GM19463 (cell line): ENCODE measurements at regions not wholly inside any gene's neighbourhood (a gene's known extent, or its start where the extent isn't known, plus 50 kb on each side); places are given as distances from the start of the nearest gene placed in this dataset.

Experiments used
- ATAC-seq: cut with Tn5 transposase; IDR thresholded peaks from one replicate; pipeline ENCODE4 v1.9.1; 2021; ENCODE audit warnings: mild to moderate bottlenecking, moderate library complexity; ENCODE audit not compliant: unreplicated experiment

DNA sequence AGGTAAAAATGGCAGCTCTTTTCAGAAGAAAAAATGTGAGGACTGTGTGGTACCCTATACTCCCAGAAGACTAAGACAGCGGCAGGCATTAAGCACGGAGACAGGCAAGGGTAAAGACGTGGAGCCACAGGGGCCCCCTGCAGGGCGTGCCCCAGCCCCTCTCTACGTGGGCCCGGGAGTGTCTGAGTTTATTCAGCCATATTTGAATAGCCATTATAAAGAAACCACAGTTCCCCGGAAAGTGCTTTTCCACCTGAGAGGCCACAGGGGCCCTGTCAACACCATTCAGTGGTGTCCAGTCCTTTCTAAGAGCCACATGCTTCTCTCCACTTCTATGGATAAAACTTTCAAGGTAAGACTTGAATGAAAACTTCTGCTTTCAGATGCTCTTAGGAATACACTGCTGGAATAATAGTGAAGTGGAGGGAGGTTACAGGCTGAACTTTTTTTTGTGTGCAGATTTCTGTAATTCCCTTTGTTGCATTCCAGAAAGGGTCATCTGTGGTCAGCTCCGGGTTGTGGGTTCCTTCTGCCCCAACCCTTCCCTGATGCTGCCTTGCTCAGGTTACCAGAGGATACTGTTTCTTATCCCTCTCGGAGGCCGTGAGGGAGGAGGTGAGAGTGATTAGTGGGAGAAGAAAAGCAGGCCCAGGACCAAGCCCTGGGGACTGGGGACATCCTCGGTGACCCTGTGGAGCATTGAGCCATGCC is 58.4 kb downstream of the SLC25A47 start:
- no peak for ATAC-seq

DNA sequence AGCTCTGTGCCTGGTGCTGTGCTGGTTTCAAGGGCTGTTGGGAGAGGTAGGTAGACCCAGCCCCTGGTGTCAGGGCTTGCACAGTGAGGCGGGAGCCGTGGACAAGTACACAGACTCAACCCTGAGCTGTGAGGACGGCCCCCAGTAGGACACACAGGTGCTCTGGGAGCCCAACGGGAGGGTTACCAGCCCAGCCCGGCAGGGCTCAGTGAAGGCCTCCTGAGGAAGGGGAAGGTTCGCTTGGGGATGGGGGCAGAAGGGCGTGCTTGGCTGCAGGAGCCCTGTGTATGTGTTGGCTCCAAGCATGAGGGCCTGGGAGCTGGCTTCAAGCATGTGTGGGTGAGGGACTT is 58.9 kb downstream of the SLC25A47 start:
- no peak for ATAC-seq

DNA sequence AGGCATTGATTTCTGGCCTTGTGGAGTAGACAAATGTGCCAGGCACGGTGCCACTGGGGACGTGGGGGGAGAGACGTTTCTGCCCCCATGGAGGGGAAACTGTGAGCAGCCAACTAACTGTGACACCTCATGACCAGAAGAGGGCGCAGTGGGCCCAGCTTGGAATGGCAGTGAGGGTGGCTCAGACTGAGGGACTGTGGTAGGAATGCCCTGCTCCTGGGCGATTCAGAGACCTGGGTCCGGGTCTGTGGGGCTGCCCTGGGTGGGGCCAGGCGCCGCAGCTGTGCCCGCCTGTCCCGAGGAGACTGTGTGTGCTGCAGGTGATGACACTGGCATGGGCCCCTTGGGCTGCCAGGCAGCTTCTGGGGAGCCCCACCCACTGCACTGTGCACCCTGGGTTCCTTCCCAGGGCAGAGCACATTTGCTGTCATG is 60.6 kb downstream of the SLC25A47 start:
- peak; percentile 81 for ATAC-seq

DNA sequence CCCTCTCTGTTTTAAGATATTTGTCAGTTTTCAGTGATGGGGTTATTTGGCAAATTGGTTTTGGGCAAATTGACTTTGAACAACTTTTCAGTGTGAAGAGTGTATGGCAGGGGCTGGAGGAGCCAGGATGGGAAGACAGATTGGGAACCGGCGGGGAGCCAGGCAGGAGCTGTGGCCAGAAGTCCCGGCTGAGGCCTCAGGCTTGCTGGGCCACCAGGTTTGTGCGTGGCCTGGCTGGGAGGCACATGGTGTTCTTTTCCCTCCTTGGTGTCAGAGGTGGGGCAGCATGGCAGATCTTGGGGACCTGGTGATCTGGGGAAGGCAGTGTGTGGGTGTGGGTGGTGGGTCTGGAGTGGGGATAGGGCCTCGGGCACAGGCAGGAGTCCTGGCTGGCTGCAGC is 61.1 kb downstream of the SLC25A47 start:
- no peak for ATAC-seq

DNA sequence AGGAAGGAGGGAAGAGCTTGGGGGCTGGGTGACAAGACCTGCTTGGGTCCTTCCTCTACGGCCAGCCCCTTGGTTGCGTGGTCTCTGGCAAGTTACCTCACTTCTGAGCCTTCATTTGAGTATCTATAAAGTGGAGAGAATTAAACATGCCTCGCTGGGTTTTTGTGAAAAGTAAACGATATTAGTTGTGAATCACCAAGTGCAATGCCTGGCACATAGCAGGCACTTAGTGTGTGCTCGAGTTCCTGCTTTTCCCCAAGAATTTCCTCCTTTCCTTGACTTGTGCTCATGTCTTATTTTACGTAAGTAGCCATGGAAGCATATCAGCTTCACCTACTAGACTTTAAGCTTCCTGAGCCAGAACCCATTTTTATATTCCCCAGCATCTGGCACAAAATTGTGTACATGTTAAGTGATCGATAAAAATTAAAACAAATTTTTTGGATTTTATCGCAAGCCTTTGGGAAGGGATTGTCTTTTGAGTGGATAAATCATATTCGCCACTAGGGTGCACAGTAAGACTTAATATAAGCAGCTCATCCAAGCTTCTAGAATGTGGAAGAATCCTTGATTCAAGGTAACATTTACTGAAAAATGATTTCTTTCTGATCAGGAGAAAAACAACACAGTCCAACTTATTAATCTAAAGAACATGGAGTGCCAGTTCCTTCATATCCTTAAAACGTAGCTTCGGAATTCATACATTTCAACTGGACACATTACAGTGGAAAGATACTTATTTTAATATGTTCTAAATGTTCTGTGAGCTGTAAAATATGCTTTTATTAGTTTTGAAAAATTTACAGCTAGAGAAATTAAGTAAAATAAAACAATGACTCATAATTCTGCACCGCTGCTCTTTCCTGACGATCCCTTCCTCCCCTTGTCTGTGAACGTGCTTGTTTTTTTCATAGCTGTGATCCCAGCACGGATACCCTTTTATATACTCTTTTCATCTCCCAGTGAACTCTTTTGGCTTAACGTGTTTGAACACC is 62.0 kb downstream of the SLC25A47 start:
- ATAC-seq = no peak

DNA sequence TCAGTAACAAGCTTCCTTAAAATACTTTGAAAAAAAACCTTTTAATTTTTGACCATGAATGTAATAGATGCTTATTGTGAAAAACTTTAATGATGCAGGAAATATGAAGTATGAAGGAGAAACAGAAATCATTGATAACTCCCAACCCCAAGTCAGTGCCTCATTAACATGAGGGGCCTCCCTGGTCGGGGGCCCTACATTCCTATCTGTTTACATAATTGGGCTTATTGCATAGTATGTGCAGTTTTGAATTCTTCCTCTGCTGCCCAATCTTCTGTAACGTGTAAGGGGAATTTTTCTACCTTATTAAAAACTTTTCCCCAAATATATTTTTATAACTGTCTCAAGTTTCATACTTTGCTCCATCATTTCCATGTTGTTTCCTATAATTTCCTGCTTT is 63.0 kb downstream of the SLC25A47 start:
- no peak for ATAC-seq

DNA sequence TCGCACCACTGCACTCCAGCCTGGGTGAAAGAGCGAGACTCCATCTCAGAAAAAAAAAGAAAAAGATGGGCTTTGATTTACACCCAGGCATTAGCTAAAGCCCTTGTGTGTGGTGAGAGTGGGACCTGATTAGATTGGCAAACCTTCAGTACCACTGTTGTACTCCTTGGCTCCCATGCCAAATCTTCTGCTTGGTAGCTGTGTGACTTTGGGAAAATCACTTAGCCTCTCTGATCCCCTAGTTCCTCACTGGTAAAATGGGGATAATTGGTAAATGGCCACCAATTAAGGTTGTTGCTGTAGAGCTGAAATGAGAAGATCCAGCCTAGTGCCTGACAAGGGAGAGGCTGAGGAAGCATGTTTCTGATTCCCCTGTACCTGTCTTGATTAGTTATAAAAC is 63.7 kb downstream of the SLC25A47 start:
- ATAC-seq = no peak

DNA sequence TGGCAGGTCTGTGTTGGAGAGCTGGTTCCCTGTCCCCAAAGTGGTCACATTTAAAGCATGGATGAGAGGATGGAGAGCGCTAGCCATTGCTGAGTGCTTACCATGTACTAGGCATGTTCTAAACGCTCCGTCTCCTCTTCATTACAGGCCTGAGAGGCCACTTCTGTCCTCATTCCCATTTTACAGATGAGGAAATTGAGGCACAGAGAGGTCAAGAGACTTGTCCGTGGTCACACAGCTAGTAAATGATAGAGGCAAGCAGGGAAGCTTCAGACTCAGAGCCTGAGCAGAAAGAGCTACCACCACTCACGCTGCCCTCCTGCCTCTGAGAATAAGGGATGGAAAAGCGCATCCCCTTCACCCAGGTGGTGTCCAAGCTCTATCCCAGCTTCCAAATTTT is 64.3 kb downstream of the SLC25A47 start:
- ATAC-seq = no peak

DNA sequence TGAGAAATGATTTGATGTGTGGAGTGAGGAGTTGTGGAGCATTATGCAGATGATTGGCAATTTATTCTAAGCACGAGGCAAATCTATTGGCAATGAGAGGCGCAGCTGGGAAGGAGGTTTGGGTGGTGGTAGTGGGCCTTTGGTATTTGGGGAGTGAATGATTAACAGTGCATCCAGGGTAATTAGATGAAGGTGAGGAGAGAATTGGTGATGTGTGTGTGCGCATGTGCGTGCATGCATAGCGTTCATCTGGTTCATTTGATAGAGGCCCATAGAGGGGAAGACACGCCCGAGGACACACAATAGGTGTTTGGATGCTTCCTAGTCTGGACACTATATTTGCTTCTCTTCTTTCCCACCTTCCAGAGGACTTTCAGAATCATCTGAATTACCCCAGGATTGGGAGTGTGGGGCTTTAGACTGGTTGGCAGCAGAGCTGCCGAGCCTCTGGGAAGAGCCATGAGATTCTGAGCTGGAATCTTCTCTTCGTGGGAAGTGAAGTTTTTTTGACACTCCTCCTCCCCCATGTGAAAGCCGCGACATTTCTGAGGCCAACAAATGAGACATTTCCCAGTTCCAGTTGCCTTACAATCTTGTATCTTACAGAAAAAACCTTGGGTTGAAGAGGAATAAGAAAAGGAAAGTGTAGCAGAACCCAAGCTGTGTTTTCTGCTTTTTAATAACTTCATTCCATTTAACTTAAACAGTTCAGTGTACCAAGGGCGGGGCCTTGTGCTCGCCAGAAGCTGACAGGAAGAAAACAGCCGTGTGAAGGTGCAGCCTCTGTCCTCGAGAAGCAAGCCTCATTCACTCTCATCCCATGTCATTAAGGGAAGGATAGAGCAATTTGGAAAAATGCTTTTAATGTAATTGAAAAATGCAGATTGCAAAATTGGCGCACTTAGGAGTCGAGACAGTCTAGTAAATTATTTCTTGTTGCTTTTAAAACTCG is 65.2 kb downstream of the SLC25A47 start:
- no peak for ATAC-seq

DNA sequence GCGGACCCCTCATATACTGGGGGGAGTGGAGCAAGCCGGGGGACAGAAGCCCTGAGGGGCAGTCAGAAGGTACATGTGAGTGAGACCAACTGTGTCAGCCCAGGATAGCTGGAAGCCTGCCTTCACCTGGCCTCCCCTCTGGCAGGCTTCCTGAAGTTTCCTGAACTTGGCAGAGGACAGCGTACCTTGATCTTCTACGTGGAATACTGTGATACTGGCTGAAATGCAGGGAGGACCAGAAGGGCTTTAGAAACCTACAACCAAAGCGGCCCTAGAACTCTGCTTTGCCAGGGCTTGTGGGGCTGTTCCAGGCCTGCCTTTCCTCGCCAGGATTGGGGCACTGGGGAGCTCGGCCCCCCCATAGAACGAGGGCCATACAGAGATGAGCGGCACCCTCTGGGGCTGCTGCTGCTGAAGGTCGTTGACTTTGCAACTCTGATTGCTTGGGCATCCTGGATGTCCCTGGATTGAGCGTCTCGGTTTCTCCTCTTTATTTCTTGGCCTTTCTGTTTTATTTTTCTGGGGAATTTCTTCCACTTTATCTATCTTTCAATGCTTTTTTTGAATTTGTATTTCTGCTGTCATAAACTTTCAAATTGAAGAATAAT is 66.5 kb downstream of the SLC25A47 start:
- ATAC-seq = no peak

DNA sequence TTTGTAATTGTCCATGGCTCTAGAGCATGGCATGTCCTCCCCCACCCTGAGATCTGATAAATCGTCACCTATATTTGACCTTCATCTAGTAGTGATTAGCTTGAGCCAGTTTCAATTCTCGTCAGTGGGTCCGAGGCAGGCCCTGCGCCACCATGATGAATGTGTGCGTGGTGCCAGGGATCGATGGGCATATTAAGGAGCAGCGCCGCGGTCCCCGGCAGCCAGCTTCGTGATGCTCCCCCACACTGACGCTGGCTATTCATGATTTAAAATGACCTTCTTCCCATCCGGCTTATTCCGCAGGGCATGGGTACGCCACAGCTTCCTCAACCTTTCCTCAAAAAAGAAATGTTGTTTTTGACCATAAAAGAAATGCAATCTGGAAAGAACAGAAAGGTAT is 68.0 kb downstream of the SLC25A47 start:
- no peak for ATAC-seq

DNA sequence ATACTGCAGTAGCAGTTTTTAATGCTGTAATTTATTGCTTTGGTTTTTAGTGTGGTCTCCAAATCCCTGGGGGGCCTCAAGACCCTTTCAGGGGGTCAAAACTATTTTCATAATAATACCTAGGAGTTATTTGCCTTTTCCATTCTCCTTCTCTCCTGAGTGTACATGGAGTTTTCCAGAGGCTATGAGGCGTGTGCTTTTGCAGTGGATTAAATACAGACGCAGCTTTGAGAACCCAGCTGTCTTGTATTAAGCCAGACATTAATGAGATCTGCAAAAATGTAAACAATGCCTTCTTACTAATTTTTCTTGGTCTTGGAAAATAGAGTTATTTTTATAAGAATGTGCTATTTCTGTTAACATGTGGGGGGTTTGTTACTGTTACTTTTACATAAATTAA is 68.6 kb downstream of the SLC25A47 start:
- ATAC-seq = no peak

DNA sequence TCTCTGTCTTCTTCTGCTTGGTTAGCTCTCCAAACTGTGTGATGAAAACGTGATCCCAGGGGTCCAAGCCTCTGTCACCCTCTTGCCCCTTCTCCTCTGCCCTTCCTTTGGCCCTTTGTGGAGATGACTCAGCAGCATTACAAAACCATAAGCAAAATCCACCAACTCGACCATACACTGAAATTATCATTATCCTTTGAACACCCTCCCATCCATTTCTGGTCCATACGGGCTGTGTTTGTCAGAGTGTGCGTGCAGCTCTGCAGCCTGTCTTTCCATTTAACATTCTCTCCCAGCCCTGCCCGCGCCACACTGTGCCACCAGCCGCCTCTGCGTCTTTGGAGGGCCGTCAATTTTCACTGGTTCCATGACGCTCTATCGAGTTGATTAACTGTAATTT is 69.2 kb downstream of the SLC25A47 start:
- ATAC-seq = no peak

DNA sequence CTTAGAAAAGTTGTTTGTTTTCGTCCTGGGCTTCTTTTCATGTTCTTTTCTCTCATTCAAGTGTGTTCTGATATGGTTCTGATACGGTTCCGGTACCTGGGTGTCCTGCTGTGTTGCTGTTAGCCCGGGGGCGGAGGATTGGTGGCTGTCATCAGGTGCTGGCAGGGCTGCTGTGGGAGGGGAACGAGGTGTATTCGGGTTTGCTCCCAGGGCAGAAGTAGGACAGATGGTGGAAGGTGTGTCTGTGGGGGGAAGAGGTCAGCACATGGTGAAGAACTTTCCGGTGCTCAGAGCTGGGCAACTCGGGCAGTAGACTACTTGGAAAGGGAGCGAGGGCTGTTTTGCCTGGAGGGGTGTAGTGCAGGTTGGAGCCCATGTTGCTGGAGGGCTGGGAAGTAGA is 70.2 kb downstream of the SLC25A47 start:
- ATAC-seq = no peak

DNA sequence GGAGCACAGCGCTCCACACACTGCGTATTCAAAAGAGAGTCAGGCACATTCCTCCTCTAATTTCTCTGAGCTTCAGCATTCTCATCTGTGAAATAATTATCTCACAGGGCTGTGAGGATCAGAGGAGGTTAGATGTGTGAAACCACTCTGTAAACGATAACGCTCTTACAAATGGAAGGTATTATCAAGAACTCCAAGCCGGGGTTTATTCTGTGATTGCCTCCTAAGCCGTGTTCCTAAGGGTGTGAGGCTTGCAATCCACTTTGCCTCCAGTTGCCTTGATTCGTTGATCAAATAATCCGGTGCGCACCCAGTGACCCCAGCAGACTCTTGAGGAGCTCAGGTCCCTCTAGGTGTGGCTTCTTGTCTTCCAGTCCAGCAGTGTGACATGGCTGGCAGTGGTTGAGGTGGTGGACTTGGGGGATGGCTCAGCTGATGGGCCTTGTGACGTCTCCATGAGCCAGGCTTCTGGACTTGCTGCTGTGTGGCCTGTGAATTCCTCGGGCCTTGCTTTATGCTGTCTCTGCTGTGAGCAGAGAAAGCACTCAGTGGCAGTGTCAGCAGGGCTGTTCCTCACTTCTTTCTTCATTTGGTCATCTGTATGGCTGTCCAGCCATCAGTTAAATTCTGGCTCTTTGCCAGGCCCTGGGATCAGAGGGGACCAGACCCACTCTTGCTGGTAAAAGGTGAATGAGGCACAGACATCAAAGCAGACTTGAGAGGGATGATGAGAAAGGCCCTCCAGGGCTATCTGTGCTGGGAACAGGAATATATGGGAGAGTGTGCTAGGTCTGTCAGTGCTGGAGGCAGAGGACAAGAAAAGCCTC is 71.0 kb downstream of the SLC25A47 start:
- ATAC-seq = no peak

DNA sequence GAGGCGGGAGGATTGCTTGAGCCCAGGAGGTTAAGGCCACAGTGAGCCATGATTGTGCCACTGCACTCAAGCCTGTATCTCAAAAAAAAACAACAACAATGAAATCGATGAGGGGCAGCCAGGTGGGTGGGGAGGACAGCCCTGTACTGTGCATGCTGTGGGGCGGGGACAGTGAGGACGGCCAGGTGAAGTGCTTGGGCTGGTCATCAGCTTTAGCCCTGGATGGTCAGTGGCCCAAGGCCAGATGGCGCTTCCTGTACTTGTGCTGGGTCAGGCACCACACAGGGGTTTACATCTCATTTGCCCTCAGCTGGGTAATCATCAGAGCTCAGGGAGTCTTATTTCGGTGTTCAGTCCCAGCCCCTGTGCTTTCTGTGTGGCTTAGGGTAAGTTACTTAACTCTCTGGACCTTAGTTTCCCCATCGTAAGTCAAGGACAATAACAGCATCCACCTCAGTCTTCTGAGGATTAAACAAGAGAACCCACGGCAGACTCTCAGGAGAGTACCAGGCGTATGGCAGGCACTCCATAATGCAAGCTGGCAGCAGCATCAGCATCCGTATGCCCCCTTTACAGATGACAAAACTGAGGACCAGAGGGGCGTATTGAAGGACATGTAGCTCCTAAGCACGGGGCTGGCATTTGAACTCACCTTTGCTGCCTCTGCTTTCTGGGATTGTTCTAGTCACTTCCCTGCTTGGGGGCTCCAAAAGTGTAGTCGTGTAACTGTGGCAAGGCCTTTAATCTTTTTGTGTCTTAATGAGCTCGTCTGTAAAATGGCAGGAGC is 71.9 kb downstream of the SLC25A47 start:
- no peak for ATAC-seq

DNA sequence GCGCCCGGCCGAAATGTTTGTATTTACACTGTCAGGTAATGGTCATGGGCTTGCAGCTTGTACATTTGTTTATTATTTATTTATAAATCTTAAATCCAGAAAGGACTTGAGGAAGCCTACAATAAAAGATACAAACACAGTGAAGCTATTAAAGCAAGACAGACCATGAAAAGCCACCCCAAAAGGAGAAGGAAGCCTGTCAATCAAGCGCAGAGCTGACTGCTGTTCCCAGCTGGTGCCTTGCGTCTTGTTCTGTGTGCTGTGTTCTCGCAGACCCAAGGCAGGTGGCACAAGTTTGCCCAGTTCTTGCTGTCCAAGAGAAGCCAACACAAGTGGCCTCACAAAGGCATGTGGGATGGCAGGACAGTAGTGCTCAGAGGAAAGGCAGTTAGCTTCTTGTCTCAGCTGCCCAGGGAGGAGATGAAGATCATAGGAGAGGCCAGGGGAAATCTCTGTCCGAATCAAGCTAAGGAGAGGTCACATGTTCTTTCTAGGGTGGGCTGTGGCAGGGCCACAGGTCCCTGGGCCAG is 73.2 kb downstream of the SLC25A47 start:
- no peak for ATAC-seq

DNA sequence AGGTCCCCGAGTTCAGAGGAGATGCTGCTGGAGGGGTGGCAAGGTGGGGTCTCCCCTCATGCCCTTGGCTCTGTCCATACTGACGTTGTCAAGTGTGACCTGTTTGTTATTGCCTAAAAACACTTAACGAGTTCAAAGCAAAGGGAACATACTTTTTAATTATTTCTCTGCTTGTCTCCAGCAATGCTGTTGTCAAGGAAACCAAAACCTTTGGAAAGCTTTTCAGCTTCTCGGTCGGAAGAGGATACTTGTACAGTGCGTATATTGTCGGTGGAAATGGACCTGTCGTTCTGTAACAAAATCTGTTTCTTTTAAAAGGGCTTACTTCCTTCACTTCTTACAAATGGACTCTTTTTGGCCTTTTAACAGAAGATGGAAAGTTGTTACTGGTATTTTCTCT is 73.9 kb downstream of the SLC25A47 start:
- no peak for ATAC-seq

DNA sequence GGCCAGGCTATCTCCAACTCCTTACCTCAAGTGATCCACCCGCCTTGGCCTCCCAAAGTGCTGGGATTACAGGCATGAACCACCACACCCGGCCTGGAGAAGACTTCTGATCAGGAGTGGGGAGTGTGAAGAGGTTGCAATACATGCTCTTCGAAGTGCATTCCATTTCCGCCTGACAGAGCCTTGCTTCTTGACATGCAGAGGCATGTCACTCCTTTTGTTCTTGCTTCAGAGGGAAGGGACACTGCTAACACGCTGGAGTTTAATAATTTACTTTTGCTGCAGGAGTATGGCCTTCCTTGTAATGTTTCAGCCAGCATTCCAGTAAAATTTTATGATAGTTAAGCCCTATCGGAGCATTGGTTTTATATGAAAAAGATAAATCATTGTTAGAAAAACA is 74.9 kb downstream of the SLC25A47 start:
- ATAC-seq = no peak
